ENCODE measurements at regions not wholly inside any gene's neighbourhood (a gene's known extent, or its start where the extent isn't known, plus 50 kb on each side); places are given as distances from the start of the nearest gene placed in this dataset.

- DNase-seq, result no peak
- H3K4me1 ChIP-seq (ENCODE audit: control insufficient read depth, insufficient read depth, low read length), result peaks cover 8% of the 10 kb centered on the region
- ATAC-seq, result no peak
- H3K27ac ChIP-seq (ENCODE audit: low read length), result no peak overlapping the region
- Mint-ChIP-seq H3K27me3 (ENCODE audit: low read depth in 2 of 2) (peaks cover 0 to 4% of the 10 kb centered on the region in 2 donors), H3K27ac (no peak overlapping the region), H3K4me1 (peaks cover 0 to 8% of the 10 kb centered on the region in 2 donors), H3K36me3 (no peaks in the 10 kb centered on the region), H3K4me3 (no peak overlapping the region), H3K9me3 (no peaks in the 10 kb centered on the region)
- H3K4me3 ChIP-seq (ENCODE audit: low read length), result no peak overlapping the region
- TF ChIP-seq CTCF (IDR thresholded peaks at IDR 0.05), result no peak
- H3K9me3 ChIP-seq (ENCODE audit: control insufficient read depth, insufficient read depth, low read length), result no peaks in the 10 kb centered on the region
- H3K36me3 ChIP-seq (ENCODE audit: control insufficient read depth, insufficient read depth, low read length), result no peaks in the 10 kb centered on the region
- no peaks in the 10 kb centered on the region for H3K27me3 ChIP-seq (ENCODE audit: control insufficient read depth, insufficient read depth, low read length)
- intact Hi-C loops (cut with micrococcal nuclease), result no loop called here
- WGBS (ENCODE audit: insufficient coverage), result 87% methylated on average over 3 of the region's 3 CpGs
Measured at GRCh38 chr3:102529452-102529851, 94.6 kb downstream of the ZPLD1 start.

- Mint-ChIP-seq H3K27me3 (ENCODE audit: low read depth in 2 of 2) (peaks cover 0 to 4% of the 10 kb centered on the region in 2 donors), H3K4me3 (no peak overlapping the region), H3K4me1 (peaks cover 0 to 8% of the 10 kb centered on the region in 2 donors), H3K27ac (no peak overlapping the region), H3K36me3 (no peaks in the 10 kb centered on the region), H3K9me3 (no peaks in the 10 kb centered on the region)
- no peak for TF ChIP-seq CTCF (IDR thresholded peaks at IDR 0.05)
- intact Hi-C loops (cut with micrococcal nuclease), result no loop called here
- no peak for ATAC-seq
- Histone ChIP-seq H3K4me3 (ENCODE audit: low read length) (no peak overlapping the region), H3K36me3 (ENCODE audit: control insufficient read depth, insufficient read depth, low read length) (no peaks in the 10 kb centered on the region), H3K27ac (ENCODE audit: low read length) (no peak overlapping the region), H3K27me3 (ENCODE audit: control insufficient read depth, insufficient read depth, low read length) (no peaks in the 10 kb centered on the region), H3K9me3 (ENCODE audit: control insufficient read depth, insufficient read depth, low read length) (no peaks in the 10 kb centered on the region), H3K4me1 (ENCODE audit: control insufficient read depth, insufficient read depth, low read length) (peaks cover 8% of the 10 kb centered on the region)
- WGBS (ENCODE audit: insufficient coverage), result 77% methylated on average over 3 of the region's 4 CpGs
- DNase-seq, result no peak
Measured at GRCh38 chr3:102530415-102531181, 95.8 kb downstream of the ZPLD1 start.

GRCh38 chr3:102531686-102532085 is 96.9 kb downstream of the ZPLD1 start:
- Mint-ChIP-seq H3K36me3 (no peaks in the 10 kb centered on the region), H3K9me3 (no peaks in the 10 kb centered on the region), H3K27me3 (ENCODE audit: low read depth in 2 of 2) (peaks cover 0 to 4% of the 10 kb centered on the region in 2 donors), H3K4me3 (no peak overlapping the region), H3K27ac (no peak overlapping the region), H3K4me1 (peaks cover 0 to 8% of the 10 kb centered on the region in 2 donors)
- H3K9me3 ChIP-seq (ENCODE audit: control insufficient read depth, insufficient read depth, low read length), result no peaks in the 10 kb centered on the region
- no peak for TF ChIP-seq CTCF (IDR thresholded peaks at IDR 0.05)
- DNase-seq (no peak), ATAC-seq (no peak)
- no peak overlapping the region for H3K27ac ChIP-seq (ENCODE audit: low read length)
- H3K36me3 ChIP-seq (ENCODE audit: control insufficient read depth, insufficient read depth, low read length), result no peaks in the 10 kb centered on the region
- no peaks in the 10 kb centered on the region for H3K27me3 ChIP-seq (ENCODE audit: control insufficient read depth, insufficient read depth, low read length)
- intact Hi-C loops (cut with micrococcal nuclease), result no loop called here
- H3K4me3 ChIP-seq (ENCODE audit: low read length), result no peak overlapping the region
- H3K4me1 ChIP-seq (ENCODE audit: control insufficient read depth, insufficient read depth, low read length), result peaks cover 8% of the 10 kb centered on the region

GRCh38 chr3:102532901-102533300 is 98.1 kb downstream of the ZPLD1 start:
- peaks cover 8% of the 10 kb centered on the region for H3K4me1 ChIP-seq (ENCODE audit: control insufficient read depth, insufficient read depth, low read length)

More at GRCh38 chr3:102532901-102533300, 98.1 kb downstream of the ZPLD1 start:
- DNase-seq (peak in 1 of 2 donors; percentile 49), ATAC-seq (peak; percentile 80 to 94 (median 82))
- no peak for TF ChIP-seq CTCF (IDR thresholded peaks at IDR 0.05)
- no peak overlapping the region for H3K4me3 ChIP-seq (ENCODE audit: low read length)
- Mint-ChIP-seq H3K9me3 (no peaks in the 10 kb centered on the region), H3K4me3 (no peak overlapping the region), H3K27me3 (ENCODE audit: low read depth in 2 of 2) (peaks cover 0 to 4% of the 10 kb centered on the region in 2 donors), H3K27ac (no peak overlapping the region), H3K36me3 (no peaks in the 10 kb centered on the region), H3K4me1 (peaks cover 0 to 8% of the 10 kb centered on the region in 2 donors)
- no peaks in the 10 kb centered on the region for H3K27me3 ChIP-seq (ENCODE audit: control insufficient read depth, insufficient read depth, low read length)
- H3K27ac ChIP-seq (ENCODE audit: low read length), result no peak overlapping the region
- intact Hi-C loops (cut with micrococcal nuclease), result no loop called here
- H3K9me3 ChIP-seq (ENCODE audit: control insufficient read depth, insufficient read depth, low read length), result no peaks in the 10 kb centered on the region
- H3K36me3 ChIP-seq (ENCODE audit: control insufficient read depth, insufficient read depth, low read length), result no peaks in the 10 kb centered on the region
- WGBS (ENCODE audit: insufficient coverage), result 57% methylated on average over 1 of the region's 3 CpGs
